Activated T-helper 17 cell treated with anti-CD3 and anti-CD28 coated beads, Interleukin-2, amount 50 U/mL, for 72 hours (primary cell): ENCODE measurements at regions not wholly inside any gene's neighbourhood (a gene's known extent, or its start where the extent isn't known, plus 50 kb on each side); places are given as distances from the start of the nearest gene placed in this dataset.

Experiments used
- ATAC-seq: fragments of 150-1000 bp; cut with Tn5 transposase; replicated peaks from 2 replicates; pipeline ENCODE4 v1.10.0; 2021; ENCODE audit warnings: mild to moderate bottlenecking, moderate library complexity
- H3K27ac Mint-ChIP-seq: one replicate; pipeline ENCODE4 v1.8.0; 2022; ENCODE audit warnings: mixed read lengths
- H3K27me3 Mint-ChIP-seq: one replicate; pipeline ENCODE4 v1.8.0; 2022; ENCODE audit warnings: mixed read lengths
- H3K36me3 Mint-ChIP-seq: one replicate; pipeline ENCODE4 v1.8.0; 2022; ENCODE audit warnings: low read depth, mild to moderate bottlenecking, mixed read lengths
- H3K4me1 Mint-ChIP-seq: one replicate; pipeline ENCODE4 v1.8.0; 2022; ENCODE audit warnings: mixed read lengths
- H3K4me3 Mint-ChIP-seq: one replicate; pipeline ENCODE4 v1.8.0; 2022; ENCODE audit warnings: mild to moderate bottlenecking, mixed read lengths
- H3K9me3 Mint-ChIP-seq: one replicate; pipeline ENCODE4 v1.8.0; 2022; ENCODE audit warnings: mixed read lengths

DNA sequence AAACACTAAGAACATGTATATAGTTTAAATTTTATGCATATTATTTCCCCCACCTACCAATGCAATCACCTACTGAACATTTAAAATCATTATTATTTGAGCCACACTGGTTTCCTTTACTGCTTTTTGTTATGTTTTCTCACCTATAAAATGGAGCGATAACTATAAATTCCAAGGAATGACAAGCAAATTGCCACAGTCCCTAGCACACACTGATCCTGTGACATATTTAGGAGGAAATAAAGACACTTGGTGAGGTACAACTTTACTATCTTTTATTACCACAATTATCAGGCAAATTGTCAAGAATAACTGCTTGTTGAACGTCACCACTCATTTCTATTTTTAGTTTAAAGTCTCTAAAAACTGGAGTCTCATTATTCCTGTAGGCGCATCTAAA, 1693.6 kb downstream of the EFNA5 start:
- Mint-ChIP-seq H3K4me3 (no peak overlapping the region), H3K27ac (no peak overlapping the region), H3K27me3 (no peaks in the 10 kb centered on the region), H3K36me3 (no peaks in the 10 kb centered on the region), H3K4me1 (no peaks in the 10 kb centered on the region), H3K9me3 (peaks cover 12% of the 10 kb centered on the region)
- no peak for ATAC-seq

DNA sequence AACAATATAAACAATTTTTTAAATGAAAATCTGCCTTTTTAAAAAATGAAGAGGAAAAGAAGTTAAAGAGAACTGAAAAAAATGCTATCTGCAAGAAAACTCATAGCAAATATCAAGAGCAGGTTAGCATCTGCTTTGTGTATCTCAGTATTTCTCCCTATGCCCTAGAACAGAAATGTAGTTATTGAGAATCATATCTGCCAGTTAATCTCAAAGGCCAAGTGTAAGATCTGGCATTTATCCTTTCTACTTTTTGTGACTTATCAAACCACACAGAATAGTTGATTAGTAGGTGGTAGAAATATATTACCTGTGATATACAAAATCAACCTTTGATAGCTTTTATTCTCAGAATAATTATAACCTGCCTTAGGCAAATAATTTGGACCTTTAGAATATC, 1699.8 kb downstream of the EFNA5 start:
- Mint-ChIP-seq H3K27me3 (no peaks in the 10 kb centered on the region), H3K4me1 (no peaks in the 10 kb centered on the region), H3K9me3 (peaks cover 11% of the 10 kb centered on the region), H3K36me3 (no peaks in the 10 kb centered on the region), H3K4me3 (no peak overlapping the region), H3K27ac (no peak overlapping the region)
- no peak for ATAC-seq

DNA sequence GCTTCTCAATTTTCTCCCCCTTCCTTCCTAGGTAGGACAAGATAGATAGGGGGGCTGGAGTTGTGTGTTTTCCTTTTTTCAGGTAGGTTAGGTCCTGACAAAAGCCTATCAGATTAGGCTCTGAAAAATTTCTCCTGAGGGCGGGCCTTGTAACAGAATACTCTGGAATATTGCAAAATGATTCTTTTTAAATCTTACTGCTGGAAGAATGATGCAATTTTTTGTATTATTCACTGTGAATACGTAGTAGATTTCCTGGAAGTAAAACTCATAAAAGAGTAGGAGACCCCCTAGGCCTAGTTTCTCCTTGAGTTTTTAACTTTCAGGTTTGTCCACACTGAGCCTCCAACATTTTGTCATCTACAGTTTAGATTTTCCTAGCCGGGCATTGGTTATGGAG, 1701.8 kb downstream of the EFNA5 start:
- Mint-ChIP-seq H3K27ac (no peak overlapping the region), H3K4me1 (no peaks in the 10 kb centered on the region), H3K4me3 (no peak overlapping the region), H3K36me3 (no peaks in the 10 kb centered on the region), H3K9me3 (peaks cover 12% of the 10 kb centered on the region), H3K27me3 (no peaks in the 10 kb centered on the region)
- ATAC-seq: no peak

DNA sequence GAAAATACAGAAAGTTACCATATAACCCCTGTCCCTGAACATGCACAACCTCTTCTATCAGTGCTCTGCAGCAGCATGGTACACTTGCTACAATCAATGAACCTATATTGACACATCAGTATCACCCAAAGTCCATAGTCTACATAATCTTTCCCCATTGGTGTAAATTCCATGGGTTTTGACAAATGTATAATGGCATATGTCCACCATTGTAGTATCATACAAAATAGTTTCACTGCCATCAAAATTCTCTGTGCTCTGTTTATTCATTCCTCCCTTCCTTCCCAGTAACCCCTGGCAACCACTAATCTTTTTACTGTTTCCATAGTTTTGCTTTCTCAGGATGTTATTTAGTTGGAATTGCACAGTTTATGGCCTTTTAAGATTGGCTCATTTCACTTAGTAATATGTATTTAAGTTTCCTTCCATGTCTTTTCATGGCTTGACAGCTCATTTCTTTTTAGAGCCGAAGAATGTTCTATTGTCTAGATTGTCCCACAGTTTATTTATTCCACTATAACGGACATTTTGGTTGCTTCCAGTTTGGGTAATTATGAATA, 1707.0 kb downstream of the EFNA5 start:
- H3K9me3 Mint-ChIP-seq: peaks cover 12% of the 10 kb centered on the region
- ATAC-seq: no peak
- no peaks in the 10 kb centered on the region for H3K36me3 Mint-ChIP-seq
- H3K4me1 Mint-ChIP-seq: no peaks in the 10 kb centered on the region
- no peak overlapping the region for H3K27ac Mint-ChIP-seq
- H3K27me3 Mint-ChIP-seq: no peaks in the 10 kb centered on the region
- no peak overlapping the region for H3K4me3 Mint-ChIP-seq

DNA sequence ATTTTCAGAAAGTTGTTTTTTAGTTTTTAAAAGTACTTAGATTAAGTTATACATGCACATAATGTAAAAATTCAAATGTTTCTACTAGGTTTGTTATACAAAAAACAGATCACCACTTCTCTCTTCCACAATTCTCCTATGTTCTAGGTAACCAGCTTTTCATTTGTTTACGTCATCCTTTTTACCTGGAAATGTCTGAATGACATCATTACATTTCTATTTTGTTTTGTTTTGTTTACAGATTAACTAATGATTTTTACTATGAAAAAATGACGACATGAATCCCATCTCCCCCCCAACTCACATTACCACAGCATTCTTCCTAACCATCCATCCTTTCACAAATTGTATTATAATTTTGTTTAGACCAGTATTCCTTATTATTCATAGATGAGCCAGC, 1709.2 kb downstream of the EFNA5 start:
- no peak overlapping the region for H3K4me3 Mint-ChIP-seq
- H3K9me3 Mint-ChIP-seq: peaks cover 9% of the 10 kb centered on the region
- no peaks in the 10 kb centered on the region for H3K36me3 Mint-ChIP-seq
- no peaks in the 10 kb centered on the region for H3K27me3 Mint-ChIP-seq
- no peak for ATAC-seq
- no peak overlapping the region for H3K27ac Mint-ChIP-seq
- no peaks in the 10 kb centered on the region for H3K4me1 Mint-ChIP-seq

DNA sequence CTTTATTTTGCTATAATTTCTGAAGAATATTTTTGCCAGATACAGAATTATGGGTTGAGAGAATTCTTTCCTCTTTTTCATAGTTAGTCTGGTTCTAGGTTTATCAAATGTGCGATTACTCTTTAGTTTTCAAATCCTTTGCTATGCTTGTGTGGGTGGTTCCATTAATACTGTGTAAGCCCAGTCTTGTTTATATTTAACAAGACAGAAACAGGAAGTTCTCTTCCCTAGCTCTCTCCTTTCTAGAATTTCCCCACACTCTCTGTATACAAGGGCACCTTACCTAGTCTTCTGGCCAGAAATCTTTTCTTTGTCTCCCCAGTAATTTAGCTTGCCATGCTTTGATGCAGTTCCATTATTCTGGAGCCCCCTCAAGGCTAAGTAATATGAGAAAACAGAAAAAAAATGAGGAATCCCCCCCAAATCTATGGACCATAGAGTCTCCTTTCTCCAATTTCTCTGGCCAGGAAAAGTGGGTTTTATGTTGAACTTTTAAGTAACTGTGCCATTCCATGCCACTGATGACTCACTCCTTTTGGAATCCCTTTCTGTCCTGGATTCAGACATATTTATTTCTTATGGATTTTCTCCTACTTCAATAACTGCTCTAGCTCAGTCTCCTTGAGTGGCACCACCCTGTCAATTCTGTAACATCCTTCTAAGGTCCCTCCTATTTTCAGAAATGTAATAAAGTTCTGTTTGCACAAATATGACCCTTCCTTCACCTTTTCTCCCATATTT, 1714.1 kb downstream of the EFNA5 start:
- H3K36me3 Mint-ChIP-seq: no peaks in the 10 kb centered on the region
- no peaks in the 10 kb centered on the region for H3K4me1 Mint-ChIP-seq
- no peak for ATAC-seq
- no peak overlapping the region for H3K4me3 Mint-ChIP-seq
- no peak overlapping the region for H3K27ac Mint-ChIP-seq
- peaks cover 2% of the 10 kb centered on the region for H3K9me3 Mint-ChIP-seq
- no peaks in the 10 kb centered on the region for H3K27me3 Mint-ChIP-seq

DNA sequence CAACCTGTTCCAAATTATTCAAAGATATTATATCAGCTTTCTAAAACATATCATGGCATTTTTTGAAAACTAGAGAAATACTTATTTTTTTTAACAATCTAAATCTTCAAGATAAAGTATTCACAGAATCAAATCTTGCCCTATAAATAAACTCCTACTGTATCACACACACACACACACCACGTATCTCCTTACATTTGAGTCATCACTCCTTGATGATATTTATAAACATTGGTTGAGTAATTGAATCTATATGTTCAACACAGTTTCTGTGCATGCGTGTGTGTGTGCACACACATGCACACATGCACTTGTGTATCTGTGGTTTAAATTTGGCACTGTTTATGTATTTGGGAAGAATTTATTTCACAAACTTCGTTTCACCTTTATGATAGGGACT, 1716.4 kb downstream of the EFNA5 start:
- H3K4me3 Mint-ChIP-seq: no peak overlapping the region
- no peaks in the 10 kb centered on the region for H3K4me1 Mint-ChIP-seq
- H3K9me3 Mint-ChIP-seq: no peaks in the 10 kb centered on the region
- H3K27me3 Mint-ChIP-seq: no peaks in the 10 kb centered on the region
- no peaks in the 10 kb centered on the region for H3K36me3 Mint-ChIP-seq
- no peak overlapping the region for H3K27ac Mint-ChIP-seq
- no peak for ATAC-seq

DNA sequence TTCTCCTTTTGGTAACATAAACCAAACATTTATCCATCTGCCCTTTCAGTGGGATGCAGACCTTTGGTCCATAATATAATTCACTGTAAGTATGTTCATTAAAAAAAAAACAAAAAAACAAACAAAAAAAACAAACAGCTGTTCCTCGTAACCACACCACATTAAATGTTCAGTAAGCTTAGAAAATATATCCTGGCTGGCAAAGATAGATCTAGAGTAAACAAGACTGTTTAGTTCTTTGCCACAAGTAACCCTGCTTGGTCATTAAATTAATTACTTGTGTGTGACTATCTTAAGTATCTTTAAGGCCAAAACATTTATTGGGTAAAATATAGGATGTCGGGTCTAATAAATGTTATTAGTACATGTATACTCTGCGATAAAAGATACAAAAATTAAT, 1717.1 kb downstream of the EFNA5 start:
- no peak overlapping the region for H3K4me3 Mint-ChIP-seq
- no peaks in the 10 kb centered on the region for H3K4me1 Mint-ChIP-seq
- H3K27ac Mint-ChIP-seq: no peak overlapping the region
- no peaks in the 10 kb centered on the region for H3K27me3 Mint-ChIP-seq
- ATAC-seq: no peak
- no peaks in the 10 kb centered on the region for H3K9me3 Mint-ChIP-seq
- no peaks in the 10 kb centered on the region for H3K36me3 Mint-ChIP-seq

DNA sequence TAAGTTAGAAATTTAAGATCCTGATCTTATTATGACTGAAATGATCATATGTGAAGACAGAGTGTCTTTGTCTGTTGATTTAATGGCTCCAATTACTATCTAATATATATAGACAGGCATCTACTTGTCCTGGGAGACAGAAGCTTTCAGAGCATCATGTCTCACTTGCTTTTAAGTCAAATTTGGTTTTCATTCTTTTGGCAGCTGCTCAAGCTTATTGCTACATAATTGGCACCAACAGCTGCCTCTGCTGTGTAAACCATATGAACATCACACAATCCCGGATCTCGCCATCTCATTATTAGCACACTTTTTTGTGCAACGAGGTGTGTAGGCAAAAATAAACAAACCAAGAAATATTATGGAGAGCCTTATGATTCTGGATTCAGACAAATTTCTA, 1717.9 kb downstream of the EFNA5 start:
- no peak for ATAC-seq
- Mint-ChIP-seq H3K9me3 (no peaks in the 10 kb centered on the region), H3K27ac (no peak overlapping the region), H3K4me3 (no peak overlapping the region), H3K27me3 (no peaks in the 10 kb centered on the region), H3K4me1 (no peaks in the 10 kb centered on the region), H3K36me3 (no peaks in the 10 kb centered on the region)

DNA sequence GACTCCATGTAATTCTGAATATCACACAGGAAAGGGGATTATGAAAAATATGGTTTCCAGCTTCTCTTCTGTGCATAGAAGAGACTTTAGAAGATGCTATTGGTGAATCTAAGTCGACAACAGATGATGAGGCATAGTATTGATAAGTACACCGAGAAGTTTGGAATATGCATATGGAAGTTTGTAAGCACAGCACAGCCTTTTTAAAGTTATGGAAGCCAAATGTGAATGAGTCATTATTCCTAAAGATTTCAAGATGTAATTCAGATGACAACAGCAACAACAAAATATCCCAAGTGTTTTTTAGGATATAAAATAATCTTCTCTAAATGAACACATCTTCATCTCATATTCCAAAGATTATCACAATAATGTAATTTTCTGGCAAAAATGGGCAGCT, 1723.3 kb downstream of the EFNA5 start:
- no peaks in the 10 kb centered on the region for H3K27me3 Mint-ChIP-seq
- H3K27ac Mint-ChIP-seq: no peak overlapping the region
- H3K36me3 Mint-ChIP-seq: no peaks in the 10 kb centered on the region
- peaks cover 17% of the 10 kb centered on the region for H3K9me3 Mint-ChIP-seq
- no peak overlapping the region for H3K4me3 Mint-ChIP-seq
- ATAC-seq: no peak
- no peaks in the 10 kb centered on the region for H3K4me1 Mint-ChIP-seq

DNA sequence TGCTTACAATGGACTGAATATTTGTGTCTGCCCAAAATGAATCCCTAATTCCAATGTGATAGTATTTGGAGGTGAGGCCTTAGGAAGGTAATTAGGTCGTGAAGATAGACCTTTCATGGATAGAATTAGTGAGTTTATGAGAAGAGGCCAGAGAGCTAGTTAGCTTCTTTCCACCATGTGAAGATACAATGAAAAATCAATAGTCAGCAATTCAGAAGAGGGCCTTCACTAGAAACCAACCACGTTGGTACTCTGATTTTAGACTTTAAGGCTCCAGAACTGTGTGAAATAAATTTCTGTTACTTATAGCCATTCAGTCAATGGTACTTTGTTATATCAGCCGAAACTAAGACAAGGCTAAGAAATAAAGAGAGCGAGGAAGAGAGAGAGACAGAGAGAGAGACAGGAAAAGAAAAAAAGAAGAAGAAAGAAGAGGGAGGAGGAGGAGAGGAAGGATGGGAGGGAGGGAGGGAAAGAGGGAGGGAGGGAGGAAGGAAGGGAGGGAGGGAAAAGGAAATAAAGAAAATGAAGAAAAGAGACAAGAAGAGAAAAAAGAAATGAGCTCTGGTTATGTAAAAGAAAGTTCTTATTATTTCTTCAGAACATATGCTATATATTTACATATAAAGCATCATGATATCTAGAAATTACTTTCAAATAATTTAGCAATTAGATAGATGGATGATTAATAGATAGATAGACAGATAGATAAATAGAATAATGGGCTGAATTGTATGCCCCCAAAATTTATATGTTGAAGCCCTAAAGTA, 1725.3 kb downstream of the EFNA5 start:
- no peaks in the 10 kb centered on the region for H3K27me3 Mint-ChIP-seq
- no peaks in the 10 kb centered on the region for H3K36me3 Mint-ChIP-seq
- H3K27ac Mint-ChIP-seq: no peak overlapping the region
- H3K9me3 Mint-ChIP-seq: peaks cover 17% of the 10 kb centered on the region
- no peak overlapping the region for H3K4me3 Mint-ChIP-seq
- ATAC-seq: no peak
- H3K4me1 Mint-ChIP-seq: no peaks in the 10 kb centered on the region

DNA sequence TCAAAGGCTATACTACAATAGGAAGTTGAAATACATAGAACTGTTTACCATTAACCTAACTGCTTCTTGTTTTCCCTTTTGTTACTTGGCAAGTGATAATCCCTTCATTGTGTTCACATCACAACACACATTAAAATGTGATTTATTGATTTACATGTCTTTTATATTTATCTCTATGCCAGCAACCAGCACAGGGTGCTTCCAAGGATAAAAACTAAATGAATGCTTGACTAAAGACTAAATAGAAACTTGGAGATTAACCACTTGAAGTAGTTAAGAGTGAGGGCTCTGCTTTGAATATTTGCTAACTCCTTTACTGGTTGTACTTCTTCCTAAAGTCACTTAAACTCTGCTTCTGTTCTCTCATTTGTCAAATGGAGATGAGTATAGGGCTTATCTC, 1730.6 kb downstream of the EFNA5 start:
- Mint-ChIP-seq H3K27ac (no peak overlapping the region), H3K27me3 (no peaks in the 10 kb centered on the region), H3K9me3 (peaks cover 24% of the 10 kb centered on the region), H3K4me1 (no peaks in the 10 kb centered on the region), H3K36me3 (no peaks in the 10 kb centered on the region), H3K4me3 (no peak overlapping the region)
- no peak for ATAC-seq

DNA sequence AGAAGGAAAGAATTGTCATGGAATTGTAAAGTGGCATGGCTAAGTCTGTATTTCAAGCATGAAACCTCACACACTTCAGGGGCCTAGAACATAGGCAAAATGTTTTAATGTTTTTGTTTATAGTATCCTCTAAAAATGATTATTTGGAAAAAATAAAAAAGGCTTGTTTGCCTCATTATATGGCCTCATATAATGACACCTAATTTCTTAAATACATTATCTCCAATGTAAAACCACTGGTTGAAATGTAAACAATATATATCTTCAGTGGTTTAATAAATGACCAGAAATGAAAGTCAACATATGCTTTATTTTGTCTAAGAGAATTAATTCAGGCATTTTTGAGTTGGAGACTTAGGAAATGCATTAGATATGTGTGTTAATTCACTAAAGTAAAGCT, 1736.6 kb downstream of the EFNA5 start:
- peaks cover 23% of the 10 kb centered on the region for H3K9me3 Mint-ChIP-seq

DNA sequence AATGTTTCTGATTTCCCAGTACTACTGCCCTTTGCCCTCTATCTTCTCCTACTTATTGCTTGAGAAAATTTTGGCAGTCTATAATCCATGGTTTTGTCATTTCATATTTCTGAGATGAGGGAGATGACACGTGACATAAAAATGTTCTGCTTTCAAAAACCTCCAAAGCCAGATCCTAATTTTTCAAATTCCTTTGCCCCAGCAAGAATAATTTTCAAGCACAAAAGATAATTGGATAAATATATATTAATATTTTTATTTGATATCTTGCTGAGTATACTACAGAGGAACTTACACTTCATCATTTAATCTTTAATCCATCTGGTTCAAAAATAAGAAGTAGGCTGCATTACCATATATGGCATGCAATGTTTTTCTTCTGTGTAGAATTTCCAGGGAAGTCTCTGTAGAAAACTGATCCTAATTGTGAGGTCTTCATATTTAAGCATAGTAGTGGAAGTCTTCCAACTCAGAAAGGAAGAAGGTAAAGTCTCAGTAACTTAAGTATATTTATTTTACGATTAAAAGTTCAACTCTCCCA, 1738.8 kb downstream of the EFNA5 start:
- Mint-ChIP-seq H3K4me1 (no peaks in the 10 kb centered on the region), H3K27me3 (no peaks in the 10 kb centered on the region), H3K36me3 (no peaks in the 10 kb centered on the region), H3K9me3 (peaks cover 18% of the 10 kb centered on the region), H3K27ac (no peak overlapping the region), H3K4me3 (no peak overlapping the region)
- ATAC-seq: no peak

More for the DNA sequence above, 1736.6 kb downstream of the EFNA5 start:
- Mint-ChIP-seq H3K36me3 (no peaks in the 10 kb centered on the region), H3K27ac (no peak overlapping the region), H3K4me3 (no peak overlapping the region), H3K4me1 (no peaks in the 10 kb centered on the region), H3K27me3 (no peaks in the 10 kb centered on the region)
- no peak for ATAC-seq

DNA sequence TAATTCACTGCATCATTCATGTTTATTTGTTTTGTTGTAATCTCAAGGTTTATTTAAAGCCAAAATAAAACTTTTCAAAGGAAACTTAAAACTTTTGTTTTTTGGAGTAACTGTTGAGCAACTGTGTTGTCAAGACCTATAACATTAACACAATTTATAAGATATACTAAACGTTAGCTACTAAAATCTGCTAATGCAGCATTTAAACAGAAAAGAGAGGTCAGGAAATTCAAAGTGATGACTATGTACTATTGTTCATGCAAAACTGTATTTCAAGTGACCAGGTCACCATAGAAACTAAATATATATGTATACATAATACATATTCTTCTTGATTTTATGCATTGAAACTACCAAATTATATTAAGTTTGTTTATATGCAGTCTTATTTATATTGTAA, 1740.9 kb downstream of the EFNA5 start:
- H3K9me3 Mint-ChIP-seq: peaks cover 18% of the 10 kb centered on the region
- no peak overlapping the region for H3K4me3 Mint-ChIP-seq
- H3K27ac Mint-ChIP-seq: no peak overlapping the region
- H3K36me3 Mint-ChIP-seq: no peaks in the 10 kb centered on the region
- no peaks in the 10 kb centered on the region for H3K4me1 Mint-ChIP-seq
- ATAC-seq: no peak
- no peaks in the 10 kb centered on the region for H3K27me3 Mint-ChIP-seq
